MM.1S (cell line): ENCODE measurements at regions not wholly inside any gene's neighbourhood (a gene's known extent, or its start where the extent isn't known, plus 50 kb on each side); places are given as distances from the start of the nearest gene placed in this dataset.

Experiments used
- EZH2 ChIP-seq: fragments of 300-600 bp; sonication (generic); optimal IDR thresholded peaks from 2 replicates; pipeline ENCODE3; 2017; ENCODE audit warnings: low read depth, mild to moderate bottlenecking, antibody characterized with exemption, low read length, mixed read lengths
- EZH2phosphoT487 ChIP-seq: fragments of 300-600 bp; sonication (generic); IDR thresholded peaks from 2 replicates; pipeline ENCODE4 v1.6.1; 2018; ENCODE audit warnings: antibody characterized with exemption, low read length
- TF ChIP-seq, protein P1 (sequence below): fragments of 300-600 bp; sonication (generic); IDR thresholded peaks from 2 replicates; pipeline ENCODE4 v1.5.1; 2016; ENCODE audit warnings: antibody characterized with exemption, low read length, mixed read lengths

DNA sequence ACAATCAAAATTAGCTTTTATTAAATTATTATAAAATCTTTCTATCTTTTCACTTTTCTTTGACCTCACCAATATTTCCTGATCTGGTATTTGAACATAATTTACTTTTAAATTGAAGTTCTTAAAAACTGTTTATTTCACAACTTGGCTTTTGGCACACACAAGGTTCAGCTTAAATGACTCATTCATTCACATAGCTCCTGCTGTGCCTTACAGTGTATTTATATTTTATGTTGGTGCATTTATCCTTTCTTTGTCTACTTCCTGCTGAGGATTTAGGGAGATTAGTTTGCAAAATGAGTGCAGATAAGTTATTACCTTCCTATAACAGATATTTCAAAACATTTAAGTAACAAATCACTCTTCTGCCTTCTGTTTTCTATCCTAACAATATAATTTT is 430.6 kb downstream of the DTHD1 start:
- TF ChIP-seq, protein P1, sequence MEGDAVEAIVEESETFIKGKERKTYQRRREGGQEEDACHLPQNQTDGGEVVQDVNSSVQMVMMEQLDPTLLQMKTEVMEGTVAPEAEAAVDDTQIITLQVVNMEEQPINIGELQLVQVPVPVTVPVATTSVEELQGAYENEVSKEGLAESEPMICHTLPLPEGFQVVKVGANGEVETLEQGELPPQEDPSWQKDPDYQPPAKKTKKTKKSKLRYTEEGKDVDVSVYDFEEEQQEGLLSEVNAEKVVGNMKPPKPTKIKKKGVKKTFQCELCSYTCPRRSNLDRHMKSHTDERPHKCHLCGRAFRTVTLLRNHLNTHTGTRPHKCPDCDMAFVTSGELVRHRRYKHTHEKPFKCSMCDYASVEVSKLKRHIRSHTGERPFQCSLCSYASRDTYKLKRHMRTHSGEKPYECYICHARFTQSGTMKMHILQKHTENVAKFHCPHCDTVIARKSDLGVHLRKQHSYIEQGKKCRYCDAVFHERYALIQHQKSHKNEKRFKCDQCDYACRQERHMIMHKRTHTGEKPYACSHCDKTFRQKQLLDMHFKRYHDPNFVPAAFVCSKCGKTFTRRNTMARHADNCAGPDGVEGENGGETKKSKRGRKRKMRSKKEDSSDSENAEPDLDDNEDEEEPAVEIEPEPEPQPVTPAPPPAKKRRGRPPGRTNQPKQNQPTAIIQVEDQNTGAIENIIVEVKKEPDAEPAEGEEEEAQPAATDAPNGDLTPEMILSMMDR, result no peak
- TF ChIP-seq EZH2 (no peak), EZH2phosphoT487 (no peak)
